HEK293 (cell line): ENCODE measurements at regions not wholly inside any gene's neighbourhood (a gene's known extent, or its start where the extent isn't known, plus 50 kb on each side); places are given as distances from the start of the nearest gene placed in this dataset.

Source experiments
- INSM2 ChIP-seq: fragments of 450-650 bp; formaldehyde crosslinking; IDR thresholded peaks from 2 replicates; pipeline ENCODE4 v1.5.1; 2016; ENCODE audit warnings: missing biosample characterization, missing genetic modification characterization
- KLF10 ChIP-seq: fragments of 450-650 bp; IDR thresholded peaks from 2 replicates; pipeline ENCODE4 v1.5.1; 2018; ENCODE audit warnings: missing biosample characterization, mild to moderate bottlenecking, missing genetic modification characterization
- ZBTB48 ChIP-seq: fragments of 450-650 bp; formaldehyde crosslinking; IDR thresholded peaks from 2 replicates; pipeline ENCODE4 v1.5.1; 2016; ENCODE audit warnings: missing biosample characterization, missing genetic modification characterization
- ZNF16 ChIP-seq: fragments of 450-650 bp; formaldehyde crosslinking; IDR thresholded peaks from 2 replicates; pipeline ENCODE4 v1.5.1; 2016; ENCODE audit warnings: low read depth, missing biosample characterization, missing genetic modification characterization
- ZNF24 ChIP-seq: fragments of 450-650 bp; formaldehyde crosslinking; IDR thresholded peaks from 2 replicates; pipeline ENCODE4 v1.5.1; 2016; ENCODE audit warnings: missing biosample characterization, missing genetic modification characterization
- ZNF302 ChIP-seq: fragments of 450-650 bp; formaldehyde crosslinking; IDR thresholded peaks from 2 replicates; pipeline ENCODE4 v1.5.1; 2016; ENCODE audit warnings: missing biosample characterization, missing genetic modification characterization, low read depth
- ZNF335 ChIP-seq: fragments of 450-650 bp; formaldehyde crosslinking; conservative IDR thresholded peaks from 2 replicates; pipeline ENCODE4 v1.5.1; 2016; ENCODE audit warnings: missing biosample characterization, missing genetic modification characterization
- ZNF571 ChIP-seq: fragments of 450-650 bp; formaldehyde crosslinking; IDR thresholded peaks from 2 replicates; pipeline ENCODE4 v1.5.0; 2017; ENCODE audit warnings: missing biosample characterization, missing genetic modification characterization
- ZNF626 ChIP-seq: fragments of 450-650 bp; sonication (Bioruptor Pico); formaldehyde crosslinking; IDR thresholded peaks from 2 replicates; pipeline ENCODE4 v1.5.1; 2018; ENCODE audit warnings: missing biosample characterization, missing genetic modification characterization, inconsistent platforms
- TF ChIP-seq, protein P1 (sequence below): fragments of 450-650 bp; formaldehyde crosslinking; IDR thresholded peaks from 2 replicates; pipeline ENCODE4 v1.5.1; 2017; ENCODE audit warnings: missing biosample characterization, missing genetic modification characterization
- TF ChIP-seq, protein P2 (sequence below): fragments of 450-650 bp; formaldehyde crosslinking; IDR thresholded peaks from 2 replicates; pipeline ENCODE4 v1.5.1; 2016; ENCODE audit warnings: missing biosample characterization, missing genetic modification characterization
- TF ChIP-seq, protein P3 (sequence below): fragments of 450-650 bp; formaldehyde crosslinking; conservative IDR thresholded peaks from 2 replicates; pipeline ENCODE4 v1.5.1; 2016; ENCODE audit warnings: low read depth, missing biosample characterization, missing genetic modification characterization
- TF ChIP-seq, protein P4 (sequence below): sonication (generic); formaldehyde crosslinking; IDR thresholded peaks from 2 replicates; pipeline ENCODE4 v1.8.1; 2022; ENCODE audit warnings: mild to moderate bottlenecking, moderate library complexity, missing genetic modification reagents
- TF ChIP-seq, protein P5 (sequence below): fragments of 450-650 bp; IDR thresholded peaks from 2 replicates; pipeline ENCODE4 v1.5.1; 2018; ENCODE audit warnings: missing biosample characterization, missing genetic modification characterization

GRCh38 chr3:107956991-107957900, 133.6 kb downstream of the CD47 start (continued):
- TF ChIP-seq, protein P1, sequence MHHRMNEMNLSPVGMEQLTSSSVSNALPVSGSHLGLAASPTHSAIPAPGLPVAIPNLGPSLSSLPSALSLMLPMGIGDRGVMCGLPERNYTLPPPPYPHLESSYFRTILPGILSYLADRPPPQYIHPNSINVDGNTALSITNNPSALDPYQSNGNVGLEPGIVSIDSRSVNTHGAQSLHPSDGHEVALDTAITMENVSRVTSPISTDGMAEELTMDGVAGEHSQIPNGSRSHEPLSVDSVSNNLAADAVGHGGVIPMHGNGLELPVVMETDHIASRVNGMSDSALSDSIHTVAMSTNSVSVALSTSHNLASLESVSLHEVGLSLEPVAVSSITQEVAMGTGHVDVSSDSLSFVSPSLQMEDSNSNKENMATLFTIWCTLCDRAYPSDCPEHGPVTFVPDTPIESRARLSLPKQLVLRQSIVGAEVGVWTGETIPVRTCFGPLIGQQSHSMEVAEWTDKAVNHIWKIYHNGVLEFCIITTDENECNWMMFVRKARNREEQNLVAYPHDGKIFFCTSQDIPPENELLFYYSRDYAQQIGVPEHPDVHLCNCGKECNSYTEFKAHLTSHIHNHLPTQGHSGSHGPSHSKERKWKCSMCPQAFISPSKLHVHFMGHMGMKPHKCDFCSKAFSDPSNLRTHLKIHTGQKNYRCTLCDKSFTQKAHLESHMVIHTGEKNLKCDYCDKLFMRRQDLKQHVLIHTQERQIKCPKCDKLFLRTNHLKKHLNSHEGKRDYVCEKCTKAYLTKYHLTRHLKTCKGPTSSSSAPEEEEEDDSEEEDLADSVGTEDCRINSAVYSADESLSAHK: no peak
- no peak for TF ChIP-seq ZNF16 (tag by site-specific recombination)
- TF ChIP-seq ZNF626 (tag by site-specific recombination): no peak
- TF ChIP-seq, protein P2, sequence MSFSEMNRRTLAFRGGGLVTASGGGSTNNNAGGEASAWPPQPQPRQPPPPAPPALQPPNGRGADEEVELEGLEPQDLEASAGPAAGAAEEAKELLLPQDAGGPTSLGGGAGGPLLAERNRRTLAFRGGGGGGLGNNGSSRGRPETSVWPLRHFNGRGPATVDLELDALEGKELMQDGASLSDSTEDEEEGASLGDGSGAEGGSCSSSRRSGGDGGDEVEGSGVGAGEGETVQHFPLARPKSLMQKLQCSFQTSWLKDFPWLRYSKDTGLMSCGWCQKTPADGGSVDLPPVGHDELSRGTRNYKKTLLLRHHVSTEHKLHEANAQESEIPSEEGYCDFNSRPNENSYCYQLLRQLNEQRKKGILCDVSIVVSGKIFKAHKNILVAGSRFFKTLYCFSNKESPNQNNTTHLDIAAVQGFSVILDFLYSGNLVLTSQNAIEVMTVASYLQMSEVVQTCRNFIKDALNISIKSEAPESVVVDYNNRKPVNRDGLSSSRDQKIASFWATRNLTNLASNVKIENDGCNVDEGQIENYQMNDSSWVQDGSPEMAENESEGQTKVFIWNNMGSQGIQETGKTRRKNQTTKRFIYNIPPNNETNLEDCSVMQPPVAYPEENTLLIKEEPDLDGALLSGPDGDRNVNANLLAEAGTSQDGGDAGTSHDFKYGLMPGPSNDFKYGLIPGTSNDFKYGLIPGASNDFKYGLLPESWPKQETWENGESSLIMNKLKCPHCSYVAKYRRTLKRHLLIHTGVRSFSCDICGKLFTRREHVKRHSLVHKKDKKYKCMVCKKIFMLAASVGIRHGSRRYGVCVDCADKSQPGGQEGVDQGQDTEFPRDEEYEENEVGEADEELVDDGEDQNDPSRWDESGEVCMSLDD: no peak
- no peak for TF ChIP-seq ZNF335 (tag by site-specific recombination)
- TF ChIP-seq INSM2: no peak
- no peak for TF ChIP-seq KLF10 (tag by site-specific recombination)
- TF ChIP-seq, protein P3, sequence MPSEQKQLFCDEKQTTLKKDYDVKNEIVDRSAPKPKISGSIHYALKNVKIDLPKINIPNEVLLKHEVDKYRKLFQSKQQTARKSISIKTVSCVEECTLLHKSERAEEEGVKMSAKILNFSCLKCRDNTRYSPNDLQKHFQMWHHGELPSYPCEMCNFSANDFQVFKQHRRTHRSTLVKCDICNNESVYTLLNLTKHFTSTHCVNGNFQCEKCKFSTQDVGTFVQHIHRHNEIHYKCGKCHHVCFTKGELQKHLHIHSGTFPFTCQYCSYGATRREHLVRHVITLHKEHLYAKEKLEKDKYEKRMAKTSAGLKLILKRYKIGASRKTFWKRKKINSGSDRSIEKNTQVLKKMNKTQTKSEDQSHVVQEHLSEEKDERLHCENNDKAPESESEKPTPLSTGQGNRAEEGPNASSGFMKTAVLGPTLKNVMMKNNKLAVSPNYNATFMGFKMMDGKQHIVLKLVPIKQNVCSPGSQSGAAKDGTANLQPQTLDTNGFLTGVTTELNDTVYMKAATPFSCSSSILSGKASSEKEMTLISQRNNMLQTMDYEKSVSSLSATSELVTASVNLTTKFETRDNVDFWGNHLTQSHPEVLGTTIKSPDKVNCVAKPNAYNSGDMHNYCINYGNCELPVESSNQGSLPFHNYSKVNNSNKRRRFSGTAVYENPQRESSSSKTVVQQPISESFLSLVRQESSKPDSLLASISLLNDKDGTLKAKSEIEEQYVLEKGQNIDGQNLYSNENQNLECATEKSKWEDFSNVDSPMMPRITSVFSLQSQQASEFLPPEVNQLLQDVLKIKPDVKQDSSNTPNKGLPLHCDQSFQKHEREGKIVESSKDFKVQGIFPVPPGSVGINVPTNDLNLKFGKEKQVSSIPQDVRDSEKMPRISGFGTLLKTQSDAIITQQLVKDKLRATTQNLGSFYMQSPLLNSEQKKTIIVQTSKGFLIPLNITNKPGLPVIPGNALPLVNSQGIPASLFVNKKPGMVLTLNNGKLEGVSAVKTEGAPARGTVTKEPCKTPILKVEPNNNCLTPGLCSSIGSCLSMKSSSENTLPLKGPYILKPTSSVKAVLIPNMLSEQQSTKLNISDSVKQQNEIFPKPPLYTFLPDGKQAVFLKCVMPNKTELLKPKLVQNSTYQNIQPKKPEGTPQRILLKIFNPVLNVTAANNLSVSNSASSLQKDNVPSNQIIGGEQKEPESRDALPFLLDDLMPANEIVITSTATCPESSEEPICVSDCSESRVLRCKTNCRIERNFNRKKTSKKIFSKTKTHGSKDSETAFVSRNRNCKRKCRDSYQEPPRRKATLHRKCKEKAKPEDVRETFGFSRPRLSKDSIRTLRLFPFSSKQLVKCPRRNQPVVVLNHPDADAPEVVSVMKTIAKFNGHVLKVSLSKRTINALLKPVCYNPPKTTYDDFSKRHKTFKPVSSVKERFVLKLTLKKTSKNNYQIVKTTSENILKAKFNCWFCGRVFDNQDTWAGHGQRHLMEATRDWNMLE: no peak
- no peak for TF ChIP-seq ZNF302 (tag by site-specific recombination)
- TF ChIP-seq, protein P4, sequence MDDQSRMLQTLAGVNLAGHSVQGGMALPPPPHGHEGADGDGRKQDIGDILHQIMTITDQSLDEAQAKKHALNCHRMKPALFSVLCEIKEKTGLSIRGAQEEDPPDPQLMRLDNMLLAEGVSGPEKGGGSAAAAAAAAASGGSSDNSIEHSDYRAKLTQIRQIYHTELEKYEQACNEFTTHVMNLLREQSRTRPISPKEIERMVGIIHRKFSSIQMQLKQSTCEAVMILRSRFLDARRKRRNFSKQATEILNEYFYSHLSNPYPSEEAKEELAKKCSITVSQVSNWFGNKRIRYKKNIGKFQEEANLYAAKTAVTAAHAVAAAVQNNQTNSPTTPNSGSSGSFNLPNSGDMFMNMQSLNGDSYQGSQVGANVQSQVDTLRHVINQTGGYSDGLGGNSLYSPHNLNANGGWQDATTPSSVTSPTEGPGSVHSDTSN (CRISPR knock-in tag): no peak
- TF ChIP-seq, protein P5, sequence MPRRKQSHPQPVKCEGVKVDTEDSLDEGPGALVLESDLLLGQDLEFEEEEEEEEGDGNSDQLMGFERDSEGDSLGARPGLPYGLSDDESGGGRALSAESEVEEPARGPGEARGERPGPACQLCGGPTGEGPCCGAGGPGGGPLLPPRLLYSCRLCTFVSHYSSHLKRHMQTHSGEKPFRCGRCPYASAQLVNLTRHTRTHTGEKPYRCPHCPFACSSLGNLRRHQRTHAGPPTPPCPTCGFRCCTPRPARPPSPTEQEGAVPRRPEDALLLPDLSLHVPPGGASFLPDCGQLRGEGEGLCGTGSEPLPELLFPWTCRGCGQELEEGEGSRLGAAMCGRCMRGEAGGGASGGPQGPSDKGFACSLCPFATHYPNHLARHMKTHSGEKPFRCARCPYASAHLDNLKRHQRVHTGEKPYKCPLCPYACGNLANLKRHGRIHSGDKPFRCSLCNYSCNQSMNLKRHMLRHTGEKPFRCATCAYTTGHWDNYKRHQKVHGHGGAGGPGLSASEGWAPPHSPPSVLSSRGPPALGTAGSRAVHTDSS (tag by site-specific recombination): no peak
- no peak for TF ChIP-seq ZNF24
- no peak for TF ChIP-seq ZNF571 (tag by site-specific recombination)
- TF ChIP-seq ZBTB48 (tag by site-specific recombination): no peak
